Hematopoietic multipotent progenitor cell treated with erythropoietin and hydrocortisone succinate and interleukin-3 and kit ligand, for 8 days (in vitro differentiated cells): ENCODE measurements at regions not wholly inside any gene's neighbourhood (a gene's known extent, or its start where the extent isn't known, plus 50 kb on each side); places are given as distances from the start of the nearest gene placed in this dataset.

Experiments
- DNase-seq: peaks from one replicate; pipeline ENCODE4 v3.0.0-alpha.2; 2015

- DNase-seq: no peak
Observed at GRCh38 chr9:109830545-109830944, 50.5 kb downstream of the PALM2AKAP2 start.

GRCh38 chr9:109831998-109832658 is 52.1 kb downstream of the PALM2AKAP2 start:
- no peak for DNase-seq

GRCh38 chr9:109834855-109835254 is 54.9 kb downstream of the PALM2AKAP2 start:
- no peak for DNase-seq

GRCh38 chr9:109843641-109844040 is 63.6 kb downstream of the PALM2AKAP2 start:
- no peak for DNase-seq

GRCh38 chr9:109845226-109845625 is 65.2 kb downstream of the PALM2AKAP2 start:
- DNase-seq: no peak

- no peak for DNase-seq
Observed at GRCh38 chr9:109846776-109847175, 66.8 kb downstream of the PALM2AKAP2 start.

GRCh38 chr9:109852556-109852955 is 72.6 kb downstream of the PALM2AKAP2 start:
- DNase-seq: no peak

- no peak for DNase-seq
Observed at GRCh38 chr9:109855540-109855939, 75.5 kb downstream of the PALM2AKAP2 start.

GRCh38 chr9:109856785-109857184 is 76.8 kb downstream of the PALM2AKAP2 start:
- no peak for DNase-seq

- DNase-seq: no peak
Observed at GRCh38 chr9:109857336-109857735, 77.3 kb downstream of the PALM2AKAP2 start.

- no peak for DNase-seq
Observed at GRCh38 chr9:109859447-109859846, 79.4 kb downstream of the PALM2AKAP2 start.

GRCh38 chr9:109860521-109860920 is 80.5 kb downstream of the PALM2AKAP2 start:
- DNase-seq: no peak

GRCh38 chr9:109861499-109861898 is 81.5 kb downstream of the PALM2AKAP2 start:
- DNase-seq: no peak

- no peak for DNase-seq
Observed at GRCh38 chr9:109861918-109862317, 81.9 kb downstream of the PALM2AKAP2 start.

- DNase-seq: no peak
Observed at GRCh38 chr9:109862452-109862851, 82.5 kb downstream of the PALM2AKAP2 start.

GRCh38 chr9:109863961-109864360 is 84.0 kb downstream of the PALM2AKAP2 start:
- DNase-seq: no peak

- DNase-seq: no peak
Observed at GRCh38 chr9:109865521-109865920, 85.5 kb downstream of the PALM2AKAP2 start.

GRCh38 chr9:109868207-109868606 is 88.2 kb downstream of the PALM2AKAP2 start:
- DNase-seq: no peak

- DNase-seq: no peak
Observed at GRCh38 chr9:109868722-109869121, 88.7 kb downstream of the PALM2AKAP2 start.

GRCh38 chr9:109870365-109870764 is 90.4 kb downstream of the PALM2AKAP2 start:
- DNase-seq: no peak

- no peak for DNase-seq
Observed at GRCh38 chr9:109872901-109873300, 92.9 kb downstream of the PALM2AKAP2 start.

- DNase-seq: no peak
Observed at GRCh38 chr9:109875495-109876129, 95.6 kb downstream of the PALM2AKAP2 start.

GRCh38 chr9:109880276-109881169 is 100.5 kb downstream of the PALM2AKAP2 start:
- peak; percentile 49 for DNase-seq

GRCh38 chr9:109883623-109884022 is 103.6 kb downstream of the PALM2AKAP2 start:
- DNase-seq: no peak
